Hematopoietic multipotent progenitor cell treated with erythropoietin and hydrocortisone succinate and interleukin-3 and kit ligand, for 15 days (in vitro differentiated cells): ENCODE measurements at regions not wholly inside any gene's neighbourhood (a gene's known extent, or its start where the extent isn't known, plus 50 kb on each side); places are given as distances from the start of the nearest gene placed in this dataset.

Experiments
- DNase-seq: peaks from one replicate; pipeline ENCODE4 v3.0.0-alpha.2; 2015; ENCODE audit warnings: low spot score

DNA sequence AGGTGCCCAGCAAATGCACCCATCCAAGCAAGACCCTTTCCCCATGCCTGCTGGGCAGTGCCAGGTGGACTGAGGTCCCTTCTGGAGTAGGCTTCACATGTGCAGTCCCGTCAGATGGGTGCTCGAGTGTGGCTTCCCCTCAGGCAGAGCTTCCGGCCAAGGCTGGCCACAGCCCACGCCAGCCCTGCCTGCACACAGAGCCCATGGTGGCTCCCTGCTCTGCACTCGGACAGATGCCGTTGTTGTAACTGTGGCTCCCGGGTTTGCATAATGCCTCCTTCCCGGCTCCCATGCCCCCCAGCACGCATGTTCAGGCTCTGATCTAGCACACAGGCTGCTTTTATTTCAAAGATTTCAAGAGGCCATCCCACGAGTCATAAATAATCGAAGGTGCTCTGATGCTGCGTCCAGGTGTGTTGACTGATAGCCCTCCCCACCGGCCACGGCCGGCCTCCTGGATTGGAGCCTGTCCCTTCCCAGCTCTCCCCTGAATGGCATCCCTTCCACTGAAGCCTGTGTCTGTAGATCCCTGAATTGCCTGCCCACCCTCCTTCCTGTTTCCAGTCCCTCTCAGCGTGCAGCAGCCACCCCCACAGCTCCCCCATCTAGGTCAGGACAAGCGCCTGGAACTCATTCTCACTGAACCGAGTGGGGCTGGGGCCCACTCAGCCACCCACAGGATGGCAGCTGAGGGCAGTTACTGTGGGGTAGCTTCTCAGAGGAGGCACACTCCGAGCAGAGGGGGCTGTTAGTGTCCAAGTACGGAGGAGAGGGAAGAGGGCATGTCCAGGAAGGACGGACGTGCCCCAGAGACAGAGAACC, 100.0 kb upstream of the LINGO1 start:
- DNase-seq = no peak

GRCh38 chr15:77731945-77732344, 99.2 kb upstream of the LINGO1 start:
- DNase-seq = no peak

- DNase-seq = no peak
Observed at GRCh38 chr15:77731067-77731466, 98.4 kb upstream of the LINGO1 start.

- DNase-seq = no peak
Observed at GRCh38 chr15:77727635-77728304, 95.1 kb upstream of the LINGO1 start.

DNA sequence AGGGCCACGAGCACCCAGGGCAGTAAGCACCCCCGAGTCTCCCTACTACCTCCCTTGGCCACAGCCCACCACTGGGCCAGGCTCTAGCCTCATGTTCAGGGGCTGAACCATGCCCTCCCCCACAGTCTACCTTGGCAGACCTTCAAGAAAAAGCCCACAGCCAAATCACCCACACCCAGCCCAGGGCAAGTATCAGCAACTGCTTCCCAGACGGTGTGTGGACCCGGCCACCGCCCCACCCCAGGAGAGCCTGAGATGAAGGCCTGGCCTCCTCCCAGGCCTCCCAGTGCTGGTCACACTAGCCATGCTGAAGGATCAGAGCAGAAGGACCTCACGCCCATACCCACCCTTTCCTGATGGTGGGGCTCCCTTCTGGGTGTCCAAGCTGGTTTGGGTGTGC, 92.0 kb upstream of the LINGO1 start:
- peak; percentile 9 for DNase-seq

- no peak for DNase-seq
Observed at GRCh38 chr15:77723756-77724155, 91.0 kb upstream of the LINGO1 start.

DNA sequence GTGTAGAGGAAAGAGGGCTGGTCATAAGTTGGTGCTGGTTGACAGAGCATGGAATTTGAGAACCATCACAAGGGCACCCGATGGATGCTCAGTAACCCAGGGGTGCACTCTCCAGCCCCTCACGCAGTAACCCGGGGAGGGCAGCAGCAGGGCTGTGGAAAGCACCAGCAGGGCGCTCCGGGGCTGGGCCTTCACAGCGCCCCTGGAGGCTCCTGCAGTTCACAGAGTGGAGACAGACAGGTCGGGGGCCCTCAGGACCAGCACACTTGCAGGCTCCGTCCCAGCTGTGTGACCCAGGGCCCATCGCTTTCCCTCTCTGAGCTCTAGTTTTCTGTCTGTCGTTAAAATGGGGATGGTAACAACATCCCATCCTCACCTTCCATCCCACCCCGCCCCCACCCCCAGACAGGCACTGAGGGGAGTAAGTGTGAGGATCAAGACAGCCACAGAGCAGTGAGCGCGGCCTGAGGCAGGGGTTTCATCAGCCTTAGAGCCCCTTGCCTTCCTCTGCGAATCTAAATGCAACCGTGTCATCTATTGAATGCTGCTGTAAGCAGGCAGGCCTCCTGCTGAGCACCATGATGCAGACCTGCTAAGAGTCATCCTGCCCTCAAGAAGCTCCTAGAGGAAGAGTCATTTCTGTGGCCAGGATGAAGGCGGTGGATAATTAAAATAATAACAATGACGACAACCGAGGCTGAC, 90.2 kb upstream of the LINGO1 start:
- no peak for DNase-seq

DNA sequence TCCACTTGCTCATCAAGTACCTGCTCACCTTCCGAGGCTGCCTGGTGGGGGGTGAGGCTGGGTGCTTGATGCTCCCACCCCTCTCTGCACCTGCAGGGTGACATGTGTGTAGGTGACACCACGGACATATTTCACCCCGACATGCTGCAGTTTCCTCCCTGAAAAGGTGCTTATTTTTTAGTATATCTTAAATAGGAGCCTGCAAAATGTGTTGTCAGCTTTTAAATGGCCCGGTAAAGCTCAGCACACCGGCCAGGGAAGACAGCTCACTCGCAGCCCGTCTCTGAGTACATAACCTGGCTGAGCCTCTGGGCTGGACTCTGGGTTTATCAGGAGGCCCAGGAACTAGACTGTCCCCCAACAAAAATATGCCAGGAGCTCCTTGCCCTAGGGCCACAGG, 89.3 kb upstream of the LINGO1 start:
- DNase-seq = no peak

DNA sequence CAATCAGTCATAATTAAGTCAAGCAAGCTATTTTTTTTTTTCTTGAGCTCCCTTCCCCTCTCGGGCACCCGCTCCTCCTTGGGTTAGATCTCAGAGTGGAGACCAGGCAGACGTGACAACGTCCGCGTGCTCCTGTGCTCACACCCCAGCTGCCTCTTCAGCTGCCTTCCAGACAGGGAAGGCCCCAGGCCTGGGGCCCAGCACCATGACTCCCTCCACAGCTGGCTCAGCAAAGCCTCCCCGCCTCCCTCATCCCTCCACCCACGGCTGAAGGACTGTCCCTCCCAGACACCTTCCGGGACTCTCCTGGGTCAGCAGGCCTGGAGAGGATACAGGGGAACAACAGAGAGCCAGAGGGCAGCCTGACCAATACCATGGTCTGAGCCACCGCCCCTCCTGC, 87.9 kb upstream of the LINGO1 start:
- no peak for DNase-seq

- DNase-seq = no peak
Observed at GRCh38 chr15:77720173-77720572, 87.5 kb upstream of the LINGO1 start.

GRCh38 chr15:77719450-77719849, 86.7 kb upstream of the LINGO1 start:
- no peak for DNase-seq

DNA sequence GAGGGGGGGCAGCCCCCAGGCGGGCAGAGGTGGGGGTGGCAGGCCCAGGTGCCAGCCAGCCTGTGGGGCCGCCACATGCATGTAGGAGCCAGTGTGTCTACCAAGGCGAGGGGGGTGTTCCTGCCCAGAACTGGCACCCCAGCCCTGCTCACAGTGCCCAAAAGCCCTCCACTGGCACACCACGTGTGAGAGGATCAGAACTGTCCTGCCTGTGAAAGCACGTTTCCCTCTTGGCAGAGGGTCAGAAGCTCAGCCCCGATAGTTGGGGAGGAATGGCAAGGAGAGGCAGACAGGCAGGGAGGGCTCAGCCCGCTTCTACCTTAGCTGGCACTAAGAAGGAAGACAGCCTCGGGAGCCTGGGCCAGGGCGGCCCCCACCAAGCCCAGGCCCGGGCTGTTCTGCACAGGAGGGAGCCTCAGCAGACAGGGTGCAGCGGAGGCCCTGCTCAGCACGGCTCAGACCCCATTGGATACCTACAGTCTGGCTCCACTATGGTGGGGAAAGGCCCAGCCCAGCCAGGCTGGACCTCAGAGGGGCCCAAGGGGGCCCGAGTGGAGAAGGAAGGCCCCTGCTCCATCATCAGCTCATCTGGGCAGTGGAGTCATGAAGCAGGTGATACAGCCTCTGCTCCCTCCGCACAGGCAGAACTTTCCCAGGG, 84.8 kb upstream of the LINGO1 start:
- DNase-seq = no peak

DNA sequence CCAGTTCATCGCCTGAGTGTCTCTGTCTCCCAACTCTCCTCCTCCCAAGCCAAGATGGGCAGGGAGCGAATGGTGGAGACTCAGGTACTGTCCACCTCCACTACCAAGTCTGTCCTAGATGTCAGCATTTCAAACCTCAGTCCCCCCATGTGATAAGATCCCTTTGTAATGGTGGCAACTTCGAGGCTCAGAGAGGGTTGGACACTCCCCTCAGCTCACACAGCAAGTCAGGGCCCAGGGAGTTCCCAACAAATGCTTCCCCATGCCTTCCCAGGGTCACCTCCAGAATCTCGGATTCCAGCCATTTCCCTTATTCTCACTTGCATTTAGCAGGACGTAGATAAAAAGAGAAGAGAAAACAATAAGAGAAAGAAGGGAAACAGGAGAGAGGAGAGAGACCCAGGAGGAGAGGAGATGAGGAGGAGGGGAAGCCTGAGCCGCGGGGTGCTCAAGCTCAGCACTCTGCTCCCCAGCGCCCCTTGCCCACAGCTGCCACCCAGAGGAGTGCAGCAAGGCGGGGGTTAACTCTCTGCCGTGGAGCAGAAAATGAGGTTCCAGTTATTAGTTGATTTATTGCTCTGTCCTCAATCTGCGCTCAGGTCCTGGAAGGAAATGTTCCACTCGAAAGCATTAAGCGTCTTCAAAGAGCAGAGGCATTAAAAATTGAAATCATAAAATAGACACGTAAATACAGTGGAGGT, 84.1 kb upstream of the LINGO1 start:
- DNase-seq = no peak

- no peak for DNase-seq
Observed at GRCh38 chr15:77715860-77716259, 83.1 kb upstream of the LINGO1 start.

DNA sequence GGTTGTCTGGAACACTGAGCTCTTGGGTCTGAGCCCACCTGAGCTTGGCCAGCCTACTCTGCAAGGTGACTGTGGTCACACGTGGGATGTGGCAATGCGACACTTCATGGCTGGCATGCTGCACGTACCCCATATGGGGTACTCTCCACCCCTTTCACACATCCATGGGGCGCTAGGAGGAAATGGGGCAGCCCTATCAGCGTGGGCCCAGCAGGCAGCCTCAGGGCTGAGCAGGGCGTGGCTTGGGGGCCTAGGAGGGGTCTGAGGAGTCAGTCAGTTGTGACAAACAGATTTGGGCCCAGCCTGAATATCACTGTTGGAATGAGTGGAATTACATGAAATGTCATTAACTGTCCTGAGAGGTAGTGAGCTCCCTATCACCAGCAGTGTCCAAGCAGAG, 82.3 kb upstream of the LINGO1 start:
- DNase-seq = no peak

GRCh38 chr15:77714555-77714954, 81.8 kb upstream of the LINGO1 start:
- DNase-seq = no peak

DNA sequence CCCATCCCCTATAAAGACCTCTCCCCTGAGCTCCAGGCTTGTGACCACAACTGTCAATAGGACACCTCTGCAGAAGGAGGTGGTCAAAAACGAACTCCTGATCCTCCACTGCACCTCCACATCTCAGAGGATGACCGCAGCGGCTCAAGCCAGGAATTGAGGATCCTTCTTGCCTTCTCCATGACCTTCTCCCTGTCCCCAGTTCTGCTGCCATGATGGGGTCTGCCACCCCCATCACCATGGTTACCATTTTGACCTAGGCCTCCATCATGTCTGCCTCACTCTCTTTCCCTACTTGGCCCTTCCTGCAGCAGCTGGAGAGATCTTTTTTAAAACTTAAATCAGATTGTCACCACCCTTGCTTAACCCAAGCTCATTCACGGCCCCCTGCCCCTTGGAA, 81.3 kb upstream of the LINGO1 start:
- no peak for DNase-seq

DNA sequence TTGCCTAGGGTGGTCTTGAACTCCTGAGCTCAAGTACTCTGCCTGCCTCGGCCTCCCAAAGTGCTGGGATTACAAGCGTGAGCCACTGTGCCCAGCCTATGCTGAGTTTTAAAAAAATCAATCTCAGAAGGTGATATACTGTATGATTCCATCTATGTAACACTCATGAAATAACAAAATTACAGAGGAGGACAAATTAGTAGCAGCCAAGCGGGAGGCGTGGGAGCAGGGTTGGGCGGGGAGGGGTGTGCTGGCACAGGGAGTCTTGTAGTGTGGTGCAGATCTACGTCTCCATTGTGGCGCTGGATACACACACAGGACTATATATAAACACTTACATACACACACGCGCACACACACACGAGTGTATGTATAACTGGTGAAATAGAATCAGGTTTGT, 80.6 kb upstream of the LINGO1 start:
- DNase-seq = no peak

GRCh38 chr15:77712438-77712837, 79.7 kb upstream of the LINGO1 start:
- DNase-seq = no peak

- DNase-seq = no peak
Observed at GRCh38 chr15:77710637-77711036, 77.9 kb upstream of the LINGO1 start.

- no peak for DNase-seq
Observed at GRCh38 chr15:77710206-77710605, 77.5 kb upstream of the LINGO1 start.
